ENCODE measurements at regions not wholly inside any gene's neighbourhood (a gene's known extent, or its start where the extent isn't known, plus 50 kb on each side); places are given as distances from the start of the nearest gene placed in this dataset.

DNA sequence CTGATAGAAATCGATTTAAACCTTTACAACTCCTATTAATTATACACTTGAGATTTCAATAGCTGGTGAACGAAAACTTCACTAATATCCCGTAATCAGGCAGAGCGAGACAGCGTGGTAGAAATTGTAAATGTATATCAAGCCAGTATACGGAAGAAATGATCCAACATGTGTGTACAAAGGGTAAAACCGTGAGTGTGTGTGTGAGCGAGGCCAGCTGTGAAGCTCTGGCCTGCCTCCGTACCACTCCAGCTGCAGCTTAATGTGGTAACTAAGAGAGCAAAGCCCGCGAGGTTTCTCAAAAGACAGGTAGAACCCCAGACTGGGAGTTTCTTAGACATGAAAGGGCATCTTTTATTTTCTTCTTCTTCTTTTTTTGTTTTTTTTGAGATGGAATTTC, 52.3 kb upstream of the ZNF516 start:
- POLR2A ChIA-PET (ENCODE audit: unreplicated experiment), result no interaction called here

More for the DNA sequence above, 52.3 kb upstream of the ZNF516 start:
- Histone ChIP-seq H3K27me3 (ENCODE audit: control insufficient read depth, insufficient read depth, low read length) (peaks cover 3% of the 10 kb centered on the region; the same call in 1 of the 2 replicates), H4K20me1 (ENCODE audit: insufficient read depth, low read length) (no peaks in the 10 kb centered on the region), H2BK120ac (ENCODE audit: low read depth, low read length) (no peak overlapping the region), H3K9me1 (ENCODE audit: insufficient read depth, low read length) (0 out of 2 replicates have a peak, but pooled peaks cover 2% of the 10 kb centered on the region), H3K9ac (ENCODE audit: low read depth, low read length) (no peak overlapping the region), H3K23ac (ENCODE audit: low read depth, low read length) (no peak overlapping the region), H4K91ac (ENCODE audit: insufficient read depth, low read depth, low read length) (no peak overlapping the region), H3K14ac (replicated peaks; ENCODE audit: low read depth, low read length) (no peak overlapping the region; the same call in 1 of the 2 replicates), H4K8ac (ENCODE audit: low read depth in 2 of 2, low read length in 2 of 2) (no peak overlapping the region), H2AFZ (replicated peaks; ENCODE audit: low read length, poor library complexity) (no peak overlapping the region), H2BK20ac (ENCODE audit: low read depth, low read length) (no peak overlapping the region), H3K9me3 (ENCODE audit: control insufficient read depth, insufficient read depth, low read length) (no peaks in the 10 kb centered on the region), H3K4me1 (ENCODE audit: control insufficient read depth, insufficient read depth, low read length) (peaks cover 2% of the 10 kb centered on the region; the same call in 1 of the 2 replicates), H3K36me3 (ENCODE audit: control insufficient read depth, insufficient read depth, low read length) (no peaks in the 10 kb centered on the region), H2BK5ac (ENCODE audit: low read depth, low read length, poor library complexity, severe bottlenecking) (no peak overlapping the region), H2AK9ac (replicated peaks; ENCODE audit: low read depth, low read length, poor library complexity) (no peak overlapping the region), H3K18ac (ENCODE audit: low read depth, low read length) (no peak overlapping the region), H2AK5ac (ENCODE audit: low read depth, low read length) (no peak overlapping the region), H4K5ac (ENCODE audit: low read depth, low read length) (no peak overlapping the region), H3K56ac (ENCODE audit: extremely low read depth, insufficient read depth, low read length) (no peak overlapping the region), H3K4me3 (ENCODE audit: insufficient read depth, low read depth, low read length) (no peak overlapping the region), H3K4me2 (ENCODE audit: low read depth, low read length) (no peak overlapping the region), H2BK15ac (ENCODE audit: low read depth, low read length) (no peak overlapping the region), H3K79me1 (ENCODE audit: low read depth in 1 of 2, low read length in 2 of 2) (no peaks in the 10 kb centered on the region), H3K27ac (ENCODE audit: insufficient read depth, low read length) (no peak overlapping the region), H3K4ac (ENCODE audit: low read depth, low read length) (no peak overlapping the region)
- BruUV-seq (replicated peaks), result no TSS peak
- no peak for TF ChIP-seq CEBPB (IDR thresholded peaks at IDR 0.05; ENCODE audit: low read depth, low read length)
- DNase-seq, result no peak
- CTCF ChIA-PET, result interaction anchor here (1.4 kb wide), 1 partner anchor 9 kb away, joined by 4 read pairs; no protein-coding TSS in a partner anchor
- ATAC-seq (ENCODE audit: low read depth), result no peak
- intact Hi-C loops (cut with micrococcal nuclease) (no loop called here), dilution Hi-C loops (cut with HindIII; ENCODE audit: low sequenced_read_pairs, unreplicated experiment) (no loop called here), in situ Hi-C loops (cut with MboI; ENCODE audit: low sequenced_read_pairs) (no loop called here)
- WGBS, 2 experiments (ENCODE audit: extremely low coverage in 2 of 2, insufficient read length in 1 of 2), result 63% methylated on average over 3 of the region's 11 CpGs; no CpG with 5 or more reads in 1 of the 2 experiments

Data from IMR-90 (cell line).